SK-N-SH (cell line): ENCODE measurements at regions not wholly inside any gene's neighbourhood (a gene's known extent, or its start where the extent isn't known, plus 50 kb on each side); places are given as distances from the start of the nearest gene placed in this dataset.

Experiments
- CTCF ChIA-PET: fragments of 300-600, 350-600 bp; formaldehyde crosslinking; extraction: SDS; loops from one replicate; lab custom pipeline; 2021; lab: Yijun Ruan, JAX
- POLR2A ChIA-PET: fragments of 350-600 bp; sonication (Branson Sonifier 250); formaldehyde crosslinking; extraction: SDS; loops from one replicate; lab custom pipeline; 2020; ENCODE audit warnings: antibody characterized with exemption, inconsistent platforms; lab: Yijun Ruan, JAX
- DNase-seq: peaks from one replicate; pipeline ENCODE4 v3.0.0; 2012
- H2AFZ ChIP-seq: fragments of 200-600 bp; sonication (generic); 2 replicates; pipeline ENCODE4 v1.8.1; 2016; ENCODE audit warnings: antibody characterized with exemption, mild to moderate bottlenecking, low read depth
- H3F3A ChIP-seq: fragments of 200-600 bp; sonication (generic); replicated peaks from 2 replicates; pipeline ENCODE3; 2016; ENCODE audit warnings: antibody characterized with exemption, mild to moderate bottlenecking; ENCODE audit not compliant: insufficient read depth
- H3K27ac ChIP-seq, 2 experiments: fragments of 200-500 bp in 1 of 2; fragments of 200-600 bp in 1 of 2; sonication (Bioruptor generic) in 1 of 2; sonication (generic), shearing (Covaris generic) in 1 of 2; 2 replicates each; pipeline versions ENCODE4 v1.5.1 to v1.6.1; 2014 to 2016; ENCODE audit warnings: low read depth in 2 of 2, inconsistent platforms in 1 of 2, low read length in 1 of 2, mild to moderate bottlenecking in 1 of 2, mixed read lengths in 1 of 2
- H3K27me3 ChIP-seq: fragments of 200-600 bp; sonication (generic), shearing (Covaris generic); 2 replicates; pipeline ENCODE4 v1.6.1; 2016; ENCODE audit warnings: mixed run types; ENCODE audit not compliant: insufficient read depth
- H3K36me3 ChIP-seq, 2 experiments: fragments of 200-500 bp in 1 of 2; fragments of 200-600 bp in 1 of 2; sonication (Bioruptor generic) in 1 of 2; sonication (generic) in 1 of 2; replicated peaks in 1 of 2; 2 replicates each; pipeline versions ENCODE3 to v1.5.1; 2014 to 2016; ENCODE audit warnings: low read length in 1 of 2, mild to moderate bottlenecking in 1 of 2; ENCODE audit not compliant: insufficient read depth in 2 of 2, control insufficient read depth in 1 of 2
- H3K4me1 ChIP-seq, 2 experiments: fragments of 200-500 bp in 1 of 2; fragments of 200-600 bp in 1 of 2; sonication (Bioruptor generic) in 1 of 2; sonication (generic), shearing (Covaris generic) in 1 of 2; 2 replicates each; pipeline versions ENCODE4 v1.5.1 to v1.6.1; 2014 to 2016; ENCODE audit warnings: low read depth in 1 of 2, low read length in 1 of 2, mixed run types in 1 of 2; ENCODE audit not compliant: insufficient read depth in 2 of 2, control insufficient read depth in 1 of 2
- H3K4me2 ChIP-seq: fragments of 200-600 bp; sonication (generic), shearing (Covaris generic); 2 replicates; pipeline ENCODE4 v1.6.1; 2017; ENCODE audit warnings: mixed run types
- H3K4me3 ChIP-seq, 2 experiments: fragments of 200-500 bp in 1 of 2; fragments of 200-600 bp in 1 of 2; sonication (Bioruptor generic) in 1 of 2; sonication (generic), shearing (Covaris generic) in 1 of 2; 2 replicates each; pipeline versions ENCODE4 v1.5.1 to v1.8.1; 2014 to 2016; ENCODE audit warnings: low read depth in 2 of 2, inconsistent platforms in 1 of 2, low read length in 1 of 2, mild to moderate bottlenecking in 1 of 2, mixed read lengths in 1 of 2, moderate library complexity in 1 of 2
- H3K79me2 ChIP-seq: fragments of 200-600 bp; sonication (generic); 2 replicates; pipeline ENCODE4 v1.8.1; 2017; ENCODE audit warnings: mild to moderate bottlenecking; ENCODE audit not compliant: insufficient read depth
- H3K9ac ChIP-seq: fragments of 200-600 bp; sonication (generic); 2 replicates; pipeline ENCODE4 v1.6.1; 2017; ENCODE audit warnings: mixed run types
- H3K9me2 ChIP-seq: fragments of 200-600 bp; sonication (generic); 2 replicates; pipeline ENCODE4 v1.6.1; 2017; ENCODE audit warnings: mixed run types
- H3K9me3 ChIP-seq: fragments of 200-600 bp; sonication (generic); 2 replicates; pipeline ENCODE4 v1.6.1; 2017; ENCODE audit warnings: mixed run types, mild to moderate bottlenecking, moderate library complexity
- H4K20me1 ChIP-seq: fragments of 200-600 bp; sonication (generic); 2 replicates; pipeline ENCODE4 v1.6.1; 2017; ENCODE audit warnings: mild to moderate bottlenecking, mixed run types; ENCODE audit not compliant: insufficient read depth
- FOSL2 ChIP-seq: IDR thresholded peaks from 2 replicates; pipeline ENCODE4 v1.4.0; 2012; ENCODE audit warnings: low read depth, mild to moderate bottlenecking, moderate library complexity, borderline replicate concordance
- FOXJ3 ChIP-seq: sonication (generic); formaldehyde crosslinking; IDR thresholded peaks from 2 replicates; pipeline ENCODE4 v1.5.1; 2020; ENCODE audit warnings: mild to moderate bottlenecking, missing genetic modification reagents
- FOXM1 ChIP-seq: IDR thresholded peaks from 2 replicates; pipeline ENCODE4 v1.4.0; 2012; ENCODE audit warnings: low read depth, mild to moderate bottlenecking
- GABPA ChIP-seq: IDR thresholded peaks from 2 replicates; pipeline ENCODE4 v1.4.0; 2012; ENCODE audit warnings: low read depth, mild to moderate bottlenecking
- GATA2 ChIP-seq: sonication (generic); formaldehyde crosslinking; IDR thresholded peaks from 2 replicates; pipeline ENCODE4 v1.5.0; 2020; ENCODE audit warnings: mild to moderate bottlenecking, missing genetic modification reagents
- IRF3 ChIP-seq: fragments of 150-350 bp; IDR thresholded peaks from 2 replicates; pipeline ENCODE4 v1.6.1; 2016; ENCODE audit warnings: mild to moderate bottlenecking, low read depth, low read length
- JUND ChIP-seq: IDR thresholded peaks from 2 replicates; pipeline ENCODE4 v1.4.0; 2012
- NFIC ChIP-seq: IDR thresholded peaks from 2 replicates; pipeline ENCODE4 v1.4.0; 2012; ENCODE audit warnings: borderline replicate concordance
- REST ChIP-seq: IDR thresholded peaks from 2 replicates; pipeline ENCODE4 v1.6.1; 2012; ENCODE audit warnings: mild to moderate bottlenecking, low read depth, low read length, moderate library complexity
- SIN3A ChIP-seq: IDR thresholded peaks from 2 replicates; pipeline ENCODE4 v1.6.1; 2012; ENCODE audit warnings: low read depth, mild to moderate bottlenecking, low read length, moderate library complexity, borderline replicate concordance
- SMC3 ChIP-seq: IDR thresholded peaks from 2 replicates; pipeline ENCODE4 v1.6.1; 2012; ENCODE audit warnings: low read depth, low read length, improper control_type of control experiment
- TCF12 ChIP-seq: IDR thresholded peaks from 2 replicates; pipeline ENCODE4 v1.4.0; 2012
- USF1 ChIP-seq: IDR thresholded peaks from 2 replicates; pipeline ENCODE4 v1.4.0; 2012; ENCODE audit warnings: low read depth, borderline replicate concordance
- YY1 ChIP-seq: IDR thresholded peaks from 2 replicates; pipeline ENCODE4 v1.4.0; 2012; ENCODE audit warnings: low read depth, mild to moderate bottlenecking
- WGBS: methylation state at CpG from one replicate; pipeline ENCODE4 v1.1.6; 2017; ENCODE audit warnings: low lambda C conversion rate; 5-methylcytosine and 5-hydroxymethylcytosine counted together

- no peak for TF ChIP-seq REST
Measured at GRCh38 chr21:37983336-37984095, 67.3 kb upstream of the KCNJ6 start (continued).

GRCh38 chr21:37984416-37984815 lies 68.2 kb upstream of the KCNJ6 start:
- Histone ChIP-seq H3K4me3 (no peak overlapping the region), H3K4me2 (no peak overlapping the region), H3K9me3 (no peaks in the 10 kb centered on the region), H3K36me3 (no peaks in the 10 kb centered on the region), H3K79me2 (no peaks in the 10 kb centered on the region), H4K20me1 (no peaks in the 10 kb centered on the region), H3K9ac (no peak overlapping the region), H3K9me2 (no peaks in the 10 kb centered on the region), H3K27ac (no peak overlapping the region), H3K4me1 (no peaks in the 10 kb centered on the region), H2AFZ (no peak overlapping the region), H3K27me3 (no peaks in the 10 kb centered on the region), H3F3A (no peaks in the 10 kb centered on the region)
- WGBS: 14% methylated on average over 2 of the region's 2 CpGs
- ChIA-PET POLR2A (no interaction called here), CTCF (no interaction called here)
- TF ChIP-seq IRF3 (no peak), GABPA (no peak), FOSL2 (no peak), NFIC (no peak), GATA2 (no peak), FOXJ3 (CRISPR knock-in tag) (no peak), USF1 (no peak), JUND (no peak), TCF12 (no peak), YY1 (no peak), SMC3 (no peak), SIN3A (no peak), FOXM1 (no peak)
- no peak for DNase-seq
